ENCODE measurements at regions not wholly inside any gene's neighbourhood (a gene's known extent, or its start where the extent isn't known, plus 50 kb on each side); places are given as distances from the start of the nearest gene placed in this dataset.

GRCh38 chr15:81560405-81560804, 186.4 kb upstream of the TMC3 start:
- Histone ChIP-seq H4K20me1 (ENCODE audit: insufficient read depth, low read depth, low read length) (no peaks in the 10 kb centered on the region), H3K4me1 (ENCODE audit: low read length) (no peaks in the 10 kb centered on the region), H3K9me3 (ENCODE audit: low read length) (no peaks in the 10 kb centered on the region), H3K9me2 (replicated peaks; ENCODE audit: insufficient read depth, low read length) (no peaks in the 10 kb centered on the region), H3K27ac (ENCODE audit: low read length) (no peak overlapping the region), H3K4me3 (ENCODE audit: low read length) (no peak overlapping the region), H3K79me2 (ENCODE audit: low read length) (no peaks in the 10 kb centered on the region), H2AFZ (ENCODE audit: low read length) (no peak overlapping the region), H3K27me3 (ENCODE audit: low read length) (no peaks in the 10 kb centered on the region), H3K9ac (ENCODE audit: low read length) (no peak overlapping the region), H3K4me2 (ENCODE audit: low read depth, low read length, poor library complexity, severe bottlenecking) (no peak overlapping the region), H3K36me3 (ENCODE audit: insufficient read depth, low read length) (no peaks in the 10 kb centered on the region)
- no peak for DNase-seq

GRCh38 chr15:81558056-81558455, 184.0 kb upstream of the TMC3 start:
- H3K4me1 ChIP-seq (ENCODE audit: low read length), result no peaks in the 10 kb centered on the region
- H3K36me3 ChIP-seq (ENCODE audit: insufficient read depth, low read length), result no peaks in the 10 kb centered on the region
- H3K27me3 ChIP-seq (ENCODE audit: low read length), result no peaks in the 10 kb centered on the region
- DNase-seq, result no peak
- H3K9ac ChIP-seq (ENCODE audit: low read length), result no peak overlapping the region
- H2AFZ ChIP-seq (ENCODE audit: low read length), result no peak overlapping the region
- no peak overlapping the region for H3K4me2 ChIP-seq (ENCODE audit: low read depth, low read length, poor library complexity, severe bottlenecking)
- no peaks in the 10 kb centered on the region for H3K9me2 ChIP-seq (replicated peaks; ENCODE audit: insufficient read depth, low read length)
- H4K20me1 ChIP-seq (ENCODE audit: insufficient read depth, low read depth, low read length), result no peaks in the 10 kb centered on the region
- no peak overlapping the region for H3K27ac ChIP-seq (ENCODE audit: low read length)
- H3K4me3 ChIP-seq (ENCODE audit: low read length), result no peak overlapping the region
- H3K9me3 ChIP-seq (ENCODE audit: low read length), result no peaks in the 10 kb centered on the region
- H3K79me2 ChIP-seq (ENCODE audit: low read length), result no peaks in the 10 kb centered on the region

- Histone ChIP-seq H3K9me3 (ENCODE audit: low read length) (no peaks in the 10 kb centered on the region), H4K20me1 (ENCODE audit: insufficient read depth, low read depth, low read length) (no peaks in the 10 kb centered on the region), H2AFZ (ENCODE audit: low read length) (no peak overlapping the region)
Measured at GRCh38 chr15:81555346-81555745, 181.3 kb upstream of the TMC3 start.

GRCh38 chr15:81548365-81549130, 174.5 kb upstream of the TMC3 start:
- Histone ChIP-seq H3K4me3 (ENCODE audit: low read length) (no peak overlapping the region), H4K20me1 (ENCODE audit: insufficient read depth, low read depth, low read length) (no peaks in the 10 kb centered on the region), H3K27me3 (ENCODE audit: low read length) (no peaks in the 10 kb centered on the region), H3K9me2 (replicated peaks; ENCODE audit: insufficient read depth, low read length) (no peaks in the 10 kb centered on the region), H3K4me1 (ENCODE audit: low read length) (no peaks in the 10 kb centered on the region), H2AFZ (ENCODE audit: low read length) (no peak overlapping the region), H3K4me2 (ENCODE audit: low read depth, low read length, poor library complexity, severe bottlenecking) (no peak overlapping the region), H3K79me2 (ENCODE audit: low read length) (no peaks in the 10 kb centered on the region), H3K9ac (ENCODE audit: low read length) (no peak overlapping the region), H3K27ac (ENCODE audit: low read length) (no peak overlapping the region), H3K9me3 (ENCODE audit: low read length) (no peaks in the 10 kb centered on the region), H3K36me3 (ENCODE audit: insufficient read depth, low read length) (no peaks in the 10 kb centered on the region)
- DNase-seq, result no peak

More at GRCh38 chr15:81555346-81555745, 181.3 kb upstream of the TMC3 start:
- no peaks in the 10 kb centered on the region for H3K79me2 ChIP-seq (ENCODE audit: low read length)
- no peaks in the 10 kb centered on the region for H3K27me3 ChIP-seq (ENCODE audit: low read length)
- no peak overlapping the region for H3K27ac ChIP-seq (ENCODE audit: low read length)
- H3K4me3 ChIP-seq (ENCODE audit: low read length), result no peak overlapping the region
- no peaks in the 10 kb centered on the region for H3K9me2 ChIP-seq (replicated peaks; ENCODE audit: insufficient read depth, low read length)
- no peak overlapping the region for H3K9ac ChIP-seq (ENCODE audit: low read length)
- H3K4me2 ChIP-seq (ENCODE audit: low read depth, low read length, poor library complexity, severe bottlenecking), result no peak overlapping the region
- H3K4me1 ChIP-seq (ENCODE audit: low read length), result no peaks in the 10 kb centered on the region
- DNase-seq, result no peak
- H3K36me3 ChIP-seq (ENCODE audit: insufficient read depth, low read length), result no peaks in the 10 kb centered on the region

GRCh38 chr15:81547521-81548132, 173.6 kb upstream of the TMC3 start:
- H3K79me2 ChIP-seq (ENCODE audit: low read length), result no peaks in the 10 kb centered on the region
- no peaks in the 10 kb centered on the region for H3K9me3 ChIP-seq (ENCODE audit: low read length)

GRCh38 chr15:81544385-81544784, 170.4 kb upstream of the TMC3 start:
- Histone ChIP-seq H3K27me3 (ENCODE audit: low read length) (no peaks in the 10 kb centered on the region), H3K36me3 (ENCODE audit: insufficient read depth, low read length) (no peaks in the 10 kb centered on the region), H3K9me2 (replicated peaks; ENCODE audit: insufficient read depth, low read length) (no peaks in the 10 kb centered on the region), H3K4me1 (ENCODE audit: low read length) (no peaks in the 10 kb centered on the region), H3K9ac (ENCODE audit: low read length) (no peak overlapping the region), H3K79me2 (ENCODE audit: low read length) (no peaks in the 10 kb centered on the region), H3K4me2 (ENCODE audit: low read depth, low read length, poor library complexity, severe bottlenecking) (no peak overlapping the region), H4K20me1 (ENCODE audit: insufficient read depth, low read depth, low read length) (no peaks in the 10 kb centered on the region), H2AFZ (ENCODE audit: low read length) (no peak overlapping the region), H3K4me3 (ENCODE audit: low read length) (no peak overlapping the region), H3K27ac (ENCODE audit: low read length) (no peak overlapping the region), H3K9me3 (ENCODE audit: low read length) (no peaks in the 10 kb centered on the region)
- no peak for DNase-seq

More at GRCh38 chr15:81547521-81548132, 173.6 kb upstream of the TMC3 start:
- no peak for DNase-seq
- no peaks in the 10 kb centered on the region for H3K9me2 ChIP-seq (replicated peaks; ENCODE audit: insufficient read depth, low read length)
- H3K36me3 ChIP-seq (ENCODE audit: insufficient read depth, low read length), result no peaks in the 10 kb centered on the region
- no peaks in the 10 kb centered on the region for H3K4me1 ChIP-seq (ENCODE audit: low read length)
- no peak overlapping the region for H3K9ac ChIP-seq (ENCODE audit: low read length)
- no peaks in the 10 kb centered on the region for H4K20me1 ChIP-seq (ENCODE audit: insufficient read depth, low read depth, low read length)
- H3K27ac ChIP-seq (ENCODE audit: low read length), result no peak overlapping the region
- H2AFZ ChIP-seq (ENCODE audit: low read length), result no peak overlapping the region
- no peaks in the 10 kb centered on the region for H3K27me3 ChIP-seq (ENCODE audit: low read length)
- no peak overlapping the region for H3K4me2 ChIP-seq (ENCODE audit: low read depth, low read length, poor library complexity, severe bottlenecking)
- no peak overlapping the region for H3K4me3 ChIP-seq (ENCODE audit: low read length)

- Histone ChIP-seq H2AFZ (ENCODE audit: low read length) (no peak overlapping the region), H3K9ac (ENCODE audit: low read length) (no peak overlapping the region), H3K9me3 (ENCODE audit: low read length) (no peaks in the 10 kb centered on the region), H3K4me1 (ENCODE audit: low read length) (no peaks in the 10 kb centered on the region), H4K20me1 (ENCODE audit: insufficient read depth, low read depth, low read length) (no peaks in the 10 kb centered on the region), H3K36me3 (ENCODE audit: insufficient read depth, low read length) (no peaks in the 10 kb centered on the region), H3K9me2 (replicated peaks; ENCODE audit: insufficient read depth, low read length) (no peaks in the 10 kb centered on the region), H3K79me2 (ENCODE audit: low read length) (no peaks in the 10 kb centered on the region), H3K27ac (ENCODE audit: low read length) (no peak overlapping the region), H3K4me3 (ENCODE audit: low read length) (no peak overlapping the region), H3K4me2 (ENCODE audit: low read depth, low read length, poor library complexity, severe bottlenecking) (no peak overlapping the region), H3K27me3 (ENCODE audit: low read length) (no peaks in the 10 kb centered on the region)
- no peak for DNase-seq
Measured at GRCh38 chr15:81540909-81541308, 166.9 kb upstream of the TMC3 start.

- H3K9ac ChIP-seq (ENCODE audit: low read length), result no peak overlapping the region
- no peaks in the 10 kb centered on the region for H3K36me3 ChIP-seq (ENCODE audit: insufficient read depth, low read length)
- H3K4me3 ChIP-seq (ENCODE audit: low read length), result no peak overlapping the region
- no peaks in the 10 kb centered on the region for H3K9me3 ChIP-seq (ENCODE audit: low read length)
- no peaks in the 10 kb centered on the region for H3K27me3 ChIP-seq (ENCODE audit: low read length)
- no peak for DNase-seq
- H4K20me1 ChIP-seq (ENCODE audit: insufficient read depth, low read depth, low read length), result no peaks in the 10 kb centered on the region
- H3K9me2 ChIP-seq (replicated peaks; ENCODE audit: insufficient read depth, low read length), result no peaks in the 10 kb centered on the region
- no peak overlapping the region for H3K27ac ChIP-seq (ENCODE audit: low read length)
- no peaks in the 10 kb centered on the region for H3K79me2 ChIP-seq (ENCODE audit: low read length)
- no peak overlapping the region for H3K4me2 ChIP-seq (ENCODE audit: low read depth, low read length, poor library complexity, severe bottlenecking)
- H2AFZ ChIP-seq (ENCODE audit: low read length), result no peak overlapping the region
- H3K4me1 ChIP-seq (ENCODE audit: low read length), result no peaks in the 10 kb centered on the region
Measured at GRCh38 chr15:81536356-81536755, 162.3 kb upstream of the TMC3 start.
